ENCODE measurements at regions not wholly inside any gene's neighbourhood (a gene's known extent, or its start where the extent isn't known, plus 50 kb on each side); places are given as distances from the start of the nearest gene placed in this dataset.

- TF ChIP-seq CTCF (IDR thresholded peaks at IDR 0.05; ENCODE audit: low read length), result no peak
- no peak for TF ChIP-seq EZH2phosphoT487 (IDR thresholded peaks at IDR 0.05; ENCODE audit: low read length)
These were observed 211.3 kb downstream of the ARL4C start for GRCh38 chr2:234285541-234285940.
